Fibroblast of lung (primary cell): ENCODE measurements at regions not wholly inside any gene's neighbourhood (a gene's known extent, or its start where the extent isn't known, plus 50 kb on each side); places are given as distances from the start of the nearest gene placed in this dataset.

Experiments used
- DNase-seq, 2 donors: peaks; one replicate each; pipeline versions ENCODE4 v3.0.0 to v3.0.0-alpha.2; 2010; ENCODE audit warnings: low read depth in 2 of 2
- H2AFZ ChIP-seq: 2 replicates; pipeline ENCODE4 v1.5.1; 2012; ENCODE audit warnings: low read length, control low read depth, inconsistent platforms
- H3K27ac ChIP-seq: 2 replicates; pipeline ENCODE4 v1.5.1; 2011; ENCODE audit warnings: low read length, control low read depth; ENCODE audit not compliant: insufficient read depth
- H3K27me3 ChIP-seq: 2 replicates; pipeline ENCODE4 v1.5.1; 2011; ENCODE audit warnings: mild to moderate bottlenecking, low read length; ENCODE audit not compliant: control insufficient read depth, insufficient read depth
- H3K36me3 ChIP-seq: 2 replicates; pipeline ENCODE4 v1.5.1; 2011; ENCODE audit warnings: low read length; ENCODE audit not compliant: control insufficient read depth, insufficient read depth
- H3K4me1 ChIP-seq: 2 replicates; pipeline ENCODE4 v1.5.1; 2011; ENCODE audit warnings: low read length; ENCODE audit not compliant: control insufficient read depth, insufficient read depth; ENCODE audit errors: extremely low read depth
- H3K4me2 ChIP-seq: 2 replicates; pipeline ENCODE4 v1.5.1; 2011; ENCODE audit warnings: low read length, control low read depth; ENCODE audit not compliant: insufficient read depth; ENCODE audit errors: extremely low read depth
- H3K4me3 ChIP-seq, 4 experiments: fragments of 200-600 bp in 1 of 4; sonication (generic) in 1 of 4; replicated peaks in 1 of 4; 2 replicates each; pipeline ENCODE4 v1.5.1; 2011 to 2016; ENCODE audit warnings: low read length in 4 of 4, low read depth in 3 of 4, mild to moderate bottlenecking in 3 of 4, control low read depth in 2 of 4, inconsistent platforms in 1 of 4, mixed read lengths in 1 of 4; ENCODE audit not compliant: insufficient read depth in 1 of 4; ENCODE audit errors: control extremely low read depth in 1 of 4
- H3K79me2 ChIP-seq: 2 replicates; pipeline ENCODE4 v1.5.1; 2012; ENCODE audit warnings: mild to moderate bottlenecking, low read length, inconsistent platforms; ENCODE audit not compliant: control insufficient read depth, insufficient read depth
- H3K9ac ChIP-seq: 2 replicates; pipeline ENCODE4 v1.5.1; 2011; ENCODE audit warnings: mild to moderate bottlenecking, low read length, control low read depth; ENCODE audit not compliant: insufficient read depth
- H3K9me3 ChIP-seq: 2 replicates; pipeline ENCODE4 v1.5.1; 2012; ENCODE audit warnings: low read depth, low read length; ENCODE audit not compliant: control insufficient read depth, insufficient read depth
- H4K20me1 ChIP-seq: 2 replicates; pipeline ENCODE4 v1.5.1; 2011; ENCODE audit warnings: low read length; ENCODE audit not compliant: control insufficient read depth, insufficient read depth; ENCODE audit errors: extremely low read depth
- CTCF ChIP-seq, 2 donors: IDR thresholded peaks in 1 of 2; conservative IDR thresholded peaks in 1 of 2; 1 replicate in 1 of 2; 2 replicates in 1 of 2; pipeline ENCODE4 v1.5.1; 2011 to 2012; ENCODE audit warnings: low read length in 2 of 2, control low read depth in 1 of 2, inconsistent platforms in 1 of 2, low read depth in 1 of 2, mild to moderate bottlenecking in 1 of 2
- EZH2 ChIP-seq: IDR thresholded peaks from 2 replicates; pipeline ENCODE4 v1.5.1; 2012; ENCODE audit warnings: low read length, control low read depth, mild to moderate bottlenecking; ENCODE audit errors: missing control alignments

- Histone ChIP-seq H3K4me1 (no peaks in the 10 kb centered on the region), H2AFZ (no peak overlapping the region), H4K20me1 (no peaks in the 10 kb centered on the region), H3K4me3 (no peak overlapping the region), H3K4me2 (no peak overlapping the region), H3K27ac (no peak overlapping the region), H3K9ac (no peak overlapping the region), H3K36me3 (no peaks in the 10 kb centered on the region), H3K9me3 (no peaks in the 10 kb centered on the region), H3K27me3 (no peaks in the 10 kb centered on the region), H3K79me2 (no peaks in the 10 kb centered on the region)
- TF ChIP-seq EZH2 (no peak), CTCF (conservative IDR thresholded peaks at IDR 0.05 in 1 of 2, IDR thresholded peaks at IDR 0.05 in 1 of 2; ENCODE audit: low read depth in 1 of 2, low read length in 2 of 2) (no peak)
- DNase-seq: peak; percentile 1 to 28
Observed at GRCh38 chr13:90362707-90363106, 984.8 kb upstream of the MIR17HG start.

GRCh38 chr13:90365130-90365529 is 982.4 kb upstream of the MIR17HG start:
- Histone ChIP-seq H3K27ac (no peak overlapping the region), H3K4me3 (no peak overlapping the region), H3K9me3 (no peaks in the 10 kb centered on the region), H3K4me2 (no peak overlapping the region), H2AFZ (no peak overlapping the region), H3K9ac (no peak overlapping the region), H3K4me1 (no peaks in the 10 kb centered on the region), H4K20me1 (no peaks in the 10 kb centered on the region), H3K79me2 (no peaks in the 10 kb centered on the region), H3K36me3 (no peaks in the 10 kb centered on the region), H3K27me3 (no peaks in the 10 kb centered on the region)
- TF ChIP-seq CTCF (conservative IDR thresholded peaks at IDR 0.05 in 1 of 2, IDR thresholded peaks at IDR 0.05 in 1 of 2; ENCODE audit: low read depth in 1 of 2, low read length in 2 of 2) (peak in 1 of 2 donors; percentile 38), EZH2 (no peak)
- peak; percentile 15 to 47 for DNase-seq

GRCh38 chr13:90374168-90374567 is 973.3 kb upstream of the MIR17HG start:
- H2AFZ ChIP-seq: no peak overlapping the region
- H3K27ac ChIP-seq: no peak overlapping the region
- H3K79me2 ChIP-seq: no peaks in the 10 kb centered on the region
- no peaks in the 10 kb centered on the region for H3K4me1 ChIP-seq
- H3K36me3 ChIP-seq: no peaks in the 10 kb centered on the region
- no peak for TF ChIP-seq EZH2
- no peak for TF ChIP-seq CTCF (conservative IDR thresholded peaks at IDR 0.05 in 1 of 2, IDR thresholded peaks at IDR 0.05 in 1 of 2; ENCODE audit: low read depth in 1 of 2, low read length in 2 of 2)
- H3K9ac ChIP-seq: no peak overlapping the region
- no peak for DNase-seq
- no peak overlapping the region for H3K4me3 ChIP-seq
- H3K27me3 ChIP-seq: no peaks in the 10 kb centered on the region
- no peaks in the 10 kb centered on the region for H4K20me1 ChIP-seq
- H3K4me2 ChIP-seq: no peak overlapping the region
- no peaks in the 10 kb centered on the region for H3K9me3 ChIP-seq
